PC-3 (cell line): ENCODE measurements at regions not wholly inside any gene's neighbourhood (a gene's known extent, or its start where the extent isn't known, plus 50 kb on each side); places are given as distances from the start of the nearest gene placed in this dataset.
"Not testable (repeated sequence)": the region's sequence is repeated elsewhere in the genome, so short reads cannot be mapped to it uniquely, and the experiment has no call there.

ENCODE experiments used
- EZH2 ChIP-seq: fragments of 300-600 bp; sonication (generic); IDR thresholded peaks from one replicate; pipeline ENCODE4 v1.6.1; 2017; ENCODE audit warnings: antibody characterized with exemption, mild to moderate bottlenecking, low read length; ENCODE audit not compliant: unreplicated experiment
- EZH2phosphoT487 ChIP-seq: fragments of 300-600 bp; sonication (generic); IDR thresholded peaks from 2 replicates; pipeline ENCODE4 v1.6.1; 2018; ENCODE audit warnings: mild to moderate bottlenecking, antibody characterized with exemption, low read length, borderline replicate concordance
- TF ChIP-seq, protein P1 (sequence below): fragments of 300-600 bp; sonication (generic); conservative IDR thresholded peaks from 2 replicates; pipeline ENCODE4 v1.5.1; 2017; ENCODE audit warnings: antibody characterized with exemption, low read depth, mild to moderate bottlenecking, low read length

DNA sequence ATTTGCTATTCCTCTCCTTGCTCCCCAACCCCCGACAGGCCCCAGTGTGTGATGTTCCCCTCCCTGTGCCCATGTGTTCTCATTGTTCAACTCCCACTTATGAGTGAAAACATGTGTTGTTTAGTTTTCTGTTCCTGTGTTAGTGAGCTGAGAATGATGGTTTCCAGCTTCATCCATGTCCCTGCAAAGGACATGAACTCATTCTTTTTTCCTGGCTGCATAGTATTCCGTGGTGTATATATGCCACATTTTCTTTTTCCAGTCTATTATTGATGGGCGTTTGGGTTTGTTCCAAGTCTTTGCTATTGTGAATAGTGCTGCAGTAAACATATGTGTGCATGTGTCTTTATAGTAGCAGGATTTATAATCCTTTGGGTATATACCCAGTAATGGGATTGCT lies 412.1 kb downstream of the DCDC2C start:
- TF ChIP-seq, protein P1, sequence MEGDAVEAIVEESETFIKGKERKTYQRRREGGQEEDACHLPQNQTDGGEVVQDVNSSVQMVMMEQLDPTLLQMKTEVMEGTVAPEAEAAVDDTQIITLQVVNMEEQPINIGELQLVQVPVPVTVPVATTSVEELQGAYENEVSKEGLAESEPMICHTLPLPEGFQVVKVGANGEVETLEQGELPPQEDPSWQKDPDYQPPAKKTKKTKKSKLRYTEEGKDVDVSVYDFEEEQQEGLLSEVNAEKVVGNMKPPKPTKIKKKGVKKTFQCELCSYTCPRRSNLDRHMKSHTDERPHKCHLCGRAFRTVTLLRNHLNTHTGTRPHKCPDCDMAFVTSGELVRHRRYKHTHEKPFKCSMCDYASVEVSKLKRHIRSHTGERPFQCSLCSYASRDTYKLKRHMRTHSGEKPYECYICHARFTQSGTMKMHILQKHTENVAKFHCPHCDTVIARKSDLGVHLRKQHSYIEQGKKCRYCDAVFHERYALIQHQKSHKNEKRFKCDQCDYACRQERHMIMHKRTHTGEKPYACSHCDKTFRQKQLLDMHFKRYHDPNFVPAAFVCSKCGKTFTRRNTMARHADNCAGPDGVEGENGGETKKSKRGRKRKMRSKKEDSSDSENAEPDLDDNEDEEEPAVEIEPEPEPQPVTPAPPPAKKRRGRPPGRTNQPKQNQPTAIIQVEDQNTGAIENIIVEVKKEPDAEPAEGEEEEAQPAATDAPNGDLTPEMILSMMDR: not testable (repeated sequence)
- not testable (repeated sequence) for TF ChIP-seq EZH2, EZH2phosphoT487
